MM.1S (cell line): ENCODE measurements at regions not wholly inside any gene's neighbourhood (a gene's known extent, or its start where the extent isn't known, plus 50 kb on each side); places are given as distances from the start of the nearest gene placed in this dataset.

Experiments
- EZH2 ChIP-seq: fragments of 300-600 bp; sonication (generic); optimal IDR thresholded peaks from 2 replicates; pipeline ENCODE3; 2017; ENCODE audit warnings: low read depth, mild to moderate bottlenecking, antibody characterized with exemption, low read length, mixed read lengths
- EZH2phosphoT487 ChIP-seq: fragments of 300-600 bp; sonication (generic); IDR thresholded peaks from 2 replicates; pipeline ENCODE4 v1.6.1; 2018; ENCODE audit warnings: antibody characterized with exemption, low read length
- TF ChIP-seq, protein P1 (sequence below): fragments of 300-600 bp; sonication (generic); IDR thresholded peaks from 2 replicates; pipeline ENCODE4 v1.5.1; 2016; ENCODE audit warnings: antibody characterized with exemption, low read length, mixed read lengths

DNA sequence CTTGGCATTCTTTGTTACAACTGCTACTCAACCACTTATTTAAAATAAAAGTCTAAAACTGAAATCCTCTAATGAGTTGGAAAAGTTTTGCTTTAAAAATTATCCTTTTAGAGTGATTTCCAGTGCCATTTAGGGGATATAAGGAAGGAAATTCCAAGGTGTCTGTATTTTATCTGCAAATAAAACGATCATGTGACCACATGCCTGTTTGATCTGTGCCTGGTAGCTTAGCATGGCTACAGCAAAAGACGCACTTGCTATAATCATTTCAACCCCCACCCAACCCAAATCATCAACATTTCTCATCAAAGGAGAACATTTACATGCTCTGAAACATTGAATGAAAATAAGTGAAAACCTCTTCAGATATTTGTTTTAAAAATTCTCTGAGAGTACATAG lies 615.1 kb downstream of the IRS1 start:
- TF ChIP-seq, protein P1, sequence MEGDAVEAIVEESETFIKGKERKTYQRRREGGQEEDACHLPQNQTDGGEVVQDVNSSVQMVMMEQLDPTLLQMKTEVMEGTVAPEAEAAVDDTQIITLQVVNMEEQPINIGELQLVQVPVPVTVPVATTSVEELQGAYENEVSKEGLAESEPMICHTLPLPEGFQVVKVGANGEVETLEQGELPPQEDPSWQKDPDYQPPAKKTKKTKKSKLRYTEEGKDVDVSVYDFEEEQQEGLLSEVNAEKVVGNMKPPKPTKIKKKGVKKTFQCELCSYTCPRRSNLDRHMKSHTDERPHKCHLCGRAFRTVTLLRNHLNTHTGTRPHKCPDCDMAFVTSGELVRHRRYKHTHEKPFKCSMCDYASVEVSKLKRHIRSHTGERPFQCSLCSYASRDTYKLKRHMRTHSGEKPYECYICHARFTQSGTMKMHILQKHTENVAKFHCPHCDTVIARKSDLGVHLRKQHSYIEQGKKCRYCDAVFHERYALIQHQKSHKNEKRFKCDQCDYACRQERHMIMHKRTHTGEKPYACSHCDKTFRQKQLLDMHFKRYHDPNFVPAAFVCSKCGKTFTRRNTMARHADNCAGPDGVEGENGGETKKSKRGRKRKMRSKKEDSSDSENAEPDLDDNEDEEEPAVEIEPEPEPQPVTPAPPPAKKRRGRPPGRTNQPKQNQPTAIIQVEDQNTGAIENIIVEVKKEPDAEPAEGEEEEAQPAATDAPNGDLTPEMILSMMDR: no peak
- TF ChIP-seq EZH2phosphoT487 (no peak), EZH2 (no peak)
